ENCODE measurements at regions not wholly inside any gene's neighbourhood (a gene's known extent, or its start where the extent isn't known, plus 50 kb on each side); places are given as distances from the start of the nearest gene placed in this dataset.

DNA sequence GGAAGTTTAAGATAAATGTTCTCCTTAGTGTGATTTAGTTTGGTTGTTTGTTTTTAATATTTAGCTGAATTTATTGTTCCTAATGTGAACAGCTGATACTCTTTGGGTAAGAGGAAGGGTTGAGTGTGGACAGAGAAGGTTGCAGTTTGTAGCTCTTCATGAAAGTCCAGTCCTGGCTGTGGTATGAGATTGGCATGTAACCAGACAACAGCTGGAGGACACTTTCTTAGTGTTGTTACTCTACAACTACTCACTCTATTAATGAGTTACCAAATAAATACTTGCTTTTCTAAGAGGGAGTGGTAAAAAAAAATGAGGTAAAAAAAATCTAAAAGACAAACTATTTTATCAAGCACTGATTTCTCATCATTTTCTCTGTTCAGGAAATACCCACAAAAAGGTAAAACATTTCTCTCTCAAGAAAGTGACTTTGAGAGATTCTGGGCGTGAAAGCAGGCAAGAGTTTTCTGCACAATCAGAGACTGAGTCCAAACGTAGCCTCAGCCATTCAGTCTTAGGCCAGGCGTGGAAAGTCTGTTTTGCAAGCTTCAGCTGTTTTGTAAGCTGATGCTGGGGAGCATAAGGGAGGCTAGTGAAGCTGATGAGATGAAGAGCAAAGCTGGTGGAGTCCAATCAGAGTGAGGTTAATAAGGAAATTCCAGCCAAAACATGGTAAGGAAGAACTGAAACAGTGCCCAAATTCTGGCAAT lies 138.5 kb upstream of the ARPP21 start:
- TF ChIP-seq, protein P1, sequence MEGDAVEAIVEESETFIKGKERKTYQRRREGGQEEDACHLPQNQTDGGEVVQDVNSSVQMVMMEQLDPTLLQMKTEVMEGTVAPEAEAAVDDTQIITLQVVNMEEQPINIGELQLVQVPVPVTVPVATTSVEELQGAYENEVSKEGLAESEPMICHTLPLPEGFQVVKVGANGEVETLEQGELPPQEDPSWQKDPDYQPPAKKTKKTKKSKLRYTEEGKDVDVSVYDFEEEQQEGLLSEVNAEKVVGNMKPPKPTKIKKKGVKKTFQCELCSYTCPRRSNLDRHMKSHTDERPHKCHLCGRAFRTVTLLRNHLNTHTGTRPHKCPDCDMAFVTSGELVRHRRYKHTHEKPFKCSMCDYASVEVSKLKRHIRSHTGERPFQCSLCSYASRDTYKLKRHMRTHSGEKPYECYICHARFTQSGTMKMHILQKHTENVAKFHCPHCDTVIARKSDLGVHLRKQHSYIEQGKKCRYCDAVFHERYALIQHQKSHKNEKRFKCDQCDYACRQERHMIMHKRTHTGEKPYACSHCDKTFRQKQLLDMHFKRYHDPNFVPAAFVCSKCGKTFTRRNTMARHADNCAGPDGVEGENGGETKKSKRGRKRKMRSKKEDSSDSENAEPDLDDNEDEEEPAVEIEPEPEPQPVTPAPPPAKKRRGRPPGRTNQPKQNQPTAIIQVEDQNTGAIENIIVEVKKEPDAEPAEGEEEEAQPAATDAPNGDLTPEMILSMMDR (IDR thresholded peaks at IDR 0.05): no peak
- TF ChIP-seq POLR2A (IDR thresholded peaks at IDR 0.05): no peak
